HepG2 (cell line): ENCODE measurements at regions not wholly inside any gene's neighbourhood (a gene's known extent, or its start where the extent isn't known, plus 50 kb on each side); places are given as distances from the start of the nearest gene placed in this dataset.
A peak's percentile ranks its signal among the peaks of the same experiment; 100 is the strongest.

ENCODE experiments used
- ASH2L ChIP-seq: fragments of 300-600, 200-600 bp; sonication (generic); IDR thresholded peaks from 2 replicates; pipeline ENCODE4 v1.7.0; 2017; ENCODE audit warnings: low read depth, mild to moderate bottlenecking, moderate library complexity, mixed read lengths, low read length; ENCODE audit not compliant: insufficient read length
- CHD2 ChIP-seq: IDR thresholded peaks from 2 replicates; pipeline ENCODE4 v1.6.1; 2011; ENCODE audit warnings: low read depth, low read length, improper control_type of control experiment
- GABPB1 ChIP-seq: IDR thresholded peaks from 2 replicates; pipeline ENCODE4 v1.6.1; 2016; ENCODE audit warnings: mild to moderate bottlenecking, missing genetic modification reagents, moderate library complexity, missing compliant biosample characterization
- ISL2 ChIP-seq: sonication (generic); formaldehyde crosslinking; IDR thresholded peaks from 2 replicates; pipeline ENCODE4 v1.5.0; 2020; ENCODE audit warnings: missing genetic modification reagents
- KDM2A ChIP-seq: sonication (generic); formaldehyde crosslinking; IDR thresholded peaks from 2 replicates; pipeline ENCODE4 v1.4.0; 2020; ENCODE audit warnings: low read depth, missing genetic modification reagents, borderline replicate concordance
- MED1 ChIP-seq: sonication (generic); formaldehyde crosslinking; IDR thresholded peaks from 2 replicates; pipeline ENCODE4 v1.4.0; 2020; ENCODE audit warnings: missing genetic modification reagents
- PCBP2 ChIP-seq: fragments of 200-400 bp; formaldehyde crosslinking; optimal IDR thresholded peaks from 2 replicates; pipeline ENCODE3; 2018; ENCODE audit warnings: low read length, low read depth; ENCODE audit not compliant: poor library complexity, severe bottlenecking
- POGZ ChIP-seq: sonication (generic); formaldehyde crosslinking; IDR thresholded peaks from 2 replicates; pipeline ENCODE4 v1.4.0; 2020; ENCODE audit warnings: mild to moderate bottlenecking, missing genetic modification reagents
- POLR2AphosphoS5 ChIP-seq: IDR thresholded peaks from 2 replicates; pipeline ENCODE4 v1.6.1; 2012; ENCODE audit warnings: low read depth, low read length
- RFXAP ChIP-seq: sonication (generic); formaldehyde crosslinking; IDR thresholded peaks from 2 replicates; pipeline ENCODE4 v1.4.0; 2020; ENCODE audit warnings: missing genetic modification reagents, borderline replicate concordance
- SALL1 ChIP-seq: sonication (generic); formaldehyde crosslinking; IDR thresholded peaks from 2 replicates; pipeline ENCODE4 v1.8.0; 2022; ENCODE audit warnings: mild to moderate bottlenecking, missing genetic modification reagents
- SNRNP70 ChIP-seq: fragments of 200-400 bp; formaldehyde crosslinking; IDR thresholded peaks from 2 replicates; pipeline ENCODE4 v1.6.1; 2017; ENCODE audit warnings: mild to moderate bottlenecking, low read depth, low read length, moderate library complexity
- TARDBP ChIP-seq: sonication (generic); formaldehyde crosslinking; IDR thresholded peaks from 2 replicates; pipeline ENCODE4 v1.8.0; 2022; ENCODE audit warnings: mild to moderate bottlenecking, missing genetic modification reagents
- ZNF446 ChIP-seq: sonication (generic); formaldehyde crosslinking; IDR thresholded peaks from 2 replicates; pipeline ENCODE4 v1.5.0; 2020; ENCODE audit warnings: mild to moderate bottlenecking, missing genetic modification reagents
- ZNF468 ChIP-seq: sonication (generic); formaldehyde crosslinking; IDR thresholded peaks from 2 replicates; pipeline ENCODE4 v1.8.0; 2022; ENCODE audit warnings: mild to moderate bottlenecking, moderate library complexity, missing genetic modification reagents
- TF ChIP-seq, protein P1 (sequence below): IDR thresholded peaks from 2 replicates; pipeline ENCODE4 v1.6.1; 2018; ENCODE audit warnings: missing genetic modification reagents
- TF ChIP-seq, protein P2 (sequence below), 2 experiments: IDR thresholded peaks; 2 replicates each; pipeline ENCODE4 v1.6.1; 2011 to 2012; ENCODE audit warnings: low read length in 2 of 2, borderline replicate concordance in 1 of 2, low read depth in 1 of 2, mild to moderate bottlenecking in 1 of 2, moderate library complexity in 1 of 2
- TF ChIP-seq, protein P3 (sequence below): sonication (generic); formaldehyde crosslinking; IDR thresholded peaks from 2 replicates; pipeline ENCODE4 v1.5.1; 2020; ENCODE audit warnings: mild to moderate bottlenecking, missing genetic modification reagents
- TF ChIP-seq, protein P4 (sequence below): sonication (generic); formaldehyde crosslinking; conservative IDR thresholded peaks from 2 replicates; pipeline ENCODE4 v1.8.1; 2023; ENCODE audit warnings: missing genetic modification reagents

DNA sequence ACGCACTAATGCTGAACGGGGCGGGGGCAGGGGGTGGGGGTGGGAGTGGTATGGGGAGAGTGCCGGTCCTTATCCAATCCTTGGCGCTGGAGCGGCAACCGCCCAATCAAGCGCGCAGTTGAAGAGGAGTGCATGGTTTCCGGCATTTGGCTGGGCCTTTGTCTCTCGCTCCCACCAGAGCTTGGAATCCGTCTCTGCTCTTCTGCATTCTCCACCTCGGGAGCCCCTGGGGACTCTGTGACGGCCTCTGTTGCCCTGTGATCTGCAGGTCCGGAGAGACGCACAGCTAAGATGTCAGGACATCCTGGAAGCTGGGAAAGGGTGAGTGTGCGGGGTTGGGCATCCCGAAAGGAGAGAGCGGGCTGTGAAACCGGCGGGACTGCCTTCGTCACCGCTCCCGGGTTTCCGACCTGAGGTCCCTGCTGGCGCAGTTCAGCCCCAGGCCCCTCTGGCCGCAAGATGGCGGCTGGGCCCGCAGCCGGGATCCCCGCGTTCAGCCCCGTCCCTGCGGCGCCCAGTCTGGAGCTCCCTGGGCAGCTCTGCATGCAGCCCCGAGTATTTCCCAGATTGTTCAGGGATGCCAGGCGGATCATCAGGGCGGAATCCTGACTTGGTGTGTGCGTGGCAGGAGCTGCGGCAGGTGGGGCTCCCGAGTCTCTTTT is 53.6 kb upstream of the ZNF254 start (continued):
- TF ChIP-seq PCBP2 (no peak), CHD2 (peak; percentile 24; the same call in 1 of the 2 replicates), ISL2 (CRISPR knock-in tag) (peak; percentile 49; the same call in 1 of the 2 replicates), GABPB1 (peak; percentile 73), ZNF468 (peak; percentile 79; the same call in 1 of the 2 replicates), TARDBP (CRISPR knock-in tag) (peak; percentile 27; the same call in 1 of the 2 replicates), ZNF446 (CRISPR knock-in tag) (peak; percentile 20; the same call in 1 of the 2 replicates), RFXAP (peak; percentile 46; the same call in 1 of the 2 replicates), SALL1 (CRISPR knock-in tag) (peak; percentile 21; the same call in 1 of the 2 replicates), POGZ (CRISPR knock-in tag) (peak; percentile 58; the same call in 1 of the 2 replicates), POLR2AphosphoS5 (peak; percentile 95), MED1 (CRISPR knock-in tag) (no peak; the same call in 1 of the 2 replicates), KDM2A (CRISPR knock-in tag) (peak; percentile 58; the same call in 1 of the 2 replicates), SNRNP70 (no peak), ASH2L (peak; percentile 77)
- TF ChIP-seq, protein P1, sequence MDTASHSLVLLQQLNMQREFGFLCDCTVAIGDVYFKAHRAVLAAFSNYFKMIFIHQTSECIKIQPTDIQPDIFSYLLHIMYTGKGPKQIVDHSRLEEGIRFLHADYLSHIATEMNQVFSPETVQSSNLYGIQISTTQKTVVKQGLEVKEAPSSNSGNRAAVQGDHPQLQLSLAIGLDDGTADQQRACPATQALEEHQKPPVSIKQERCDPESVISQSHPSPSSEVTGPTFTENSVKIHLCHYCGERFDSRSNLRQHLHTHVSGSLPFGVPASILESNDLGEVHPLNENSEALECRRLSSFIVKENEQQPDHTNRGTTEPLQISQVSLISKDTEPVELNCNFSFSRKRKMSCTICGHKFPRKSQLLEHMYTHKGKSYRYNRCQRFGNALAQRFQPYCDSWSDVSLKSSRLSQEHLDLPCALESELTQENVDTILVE (CRISPR knock-in tag), result peak; percentile 20; the same call in 1 of the 2 replicates
- TF ChIP-seq, protein P2, sequence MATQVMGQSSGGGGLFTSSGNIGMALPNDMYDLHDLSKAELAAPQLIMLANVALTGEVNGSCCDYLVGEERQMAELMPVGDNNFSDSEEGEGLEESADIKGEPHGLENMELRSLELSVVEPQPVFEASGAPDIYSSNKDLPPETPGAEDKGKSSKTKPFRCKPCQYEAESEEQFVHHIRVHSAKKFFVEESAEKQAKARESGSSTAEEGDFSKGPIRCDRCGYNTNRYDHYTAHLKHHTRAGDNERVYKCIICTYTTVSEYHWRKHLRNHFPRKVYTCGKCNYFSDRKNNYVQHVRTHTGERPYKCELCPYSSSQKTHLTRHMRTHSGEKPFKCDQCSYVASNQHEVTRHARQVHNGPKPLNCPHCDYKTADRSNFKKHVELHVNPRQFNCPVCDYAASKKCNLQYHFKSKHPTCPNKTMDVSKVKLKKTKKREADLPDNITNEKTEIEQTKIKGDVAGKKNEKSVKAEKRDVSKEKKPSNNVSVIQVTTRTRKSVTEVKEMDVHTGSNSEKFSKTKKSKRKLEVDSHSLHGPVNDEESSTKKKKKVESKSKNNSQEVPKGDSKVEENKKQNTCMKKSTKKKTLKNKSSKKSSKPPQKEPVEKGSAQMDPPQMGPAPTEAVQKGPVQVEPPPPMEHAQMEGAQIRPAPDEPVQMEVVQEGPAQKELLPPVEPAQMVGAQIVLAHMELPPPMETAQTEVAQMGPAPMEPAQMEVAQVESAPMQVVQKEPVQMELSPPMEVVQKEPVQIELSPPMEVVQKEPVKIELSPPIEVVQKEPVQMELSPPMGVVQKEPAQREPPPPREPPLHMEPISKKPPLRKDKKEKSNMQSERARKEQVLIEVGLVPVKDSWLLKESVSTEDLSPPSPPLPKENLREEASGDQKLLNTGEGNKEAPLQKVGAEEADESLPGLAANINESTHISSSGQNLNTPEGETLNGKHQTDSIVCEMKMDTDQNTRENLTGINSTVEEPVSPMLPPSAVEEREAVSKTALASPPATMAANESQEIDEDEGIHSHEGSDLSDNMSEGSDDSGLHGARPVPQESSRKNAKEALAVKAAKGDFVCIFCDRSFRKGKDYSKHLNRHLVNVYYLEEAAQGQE (IDR thresholded peaks at IDR 0.05; ENCODE audit: borderline replicate concordance in 1 of 2, low read depth in 1 of 2, low read length in 2 of 2), result no peak; a peak in 1 of 4 replicates
- TF ChIP-seq, protein P3, sequence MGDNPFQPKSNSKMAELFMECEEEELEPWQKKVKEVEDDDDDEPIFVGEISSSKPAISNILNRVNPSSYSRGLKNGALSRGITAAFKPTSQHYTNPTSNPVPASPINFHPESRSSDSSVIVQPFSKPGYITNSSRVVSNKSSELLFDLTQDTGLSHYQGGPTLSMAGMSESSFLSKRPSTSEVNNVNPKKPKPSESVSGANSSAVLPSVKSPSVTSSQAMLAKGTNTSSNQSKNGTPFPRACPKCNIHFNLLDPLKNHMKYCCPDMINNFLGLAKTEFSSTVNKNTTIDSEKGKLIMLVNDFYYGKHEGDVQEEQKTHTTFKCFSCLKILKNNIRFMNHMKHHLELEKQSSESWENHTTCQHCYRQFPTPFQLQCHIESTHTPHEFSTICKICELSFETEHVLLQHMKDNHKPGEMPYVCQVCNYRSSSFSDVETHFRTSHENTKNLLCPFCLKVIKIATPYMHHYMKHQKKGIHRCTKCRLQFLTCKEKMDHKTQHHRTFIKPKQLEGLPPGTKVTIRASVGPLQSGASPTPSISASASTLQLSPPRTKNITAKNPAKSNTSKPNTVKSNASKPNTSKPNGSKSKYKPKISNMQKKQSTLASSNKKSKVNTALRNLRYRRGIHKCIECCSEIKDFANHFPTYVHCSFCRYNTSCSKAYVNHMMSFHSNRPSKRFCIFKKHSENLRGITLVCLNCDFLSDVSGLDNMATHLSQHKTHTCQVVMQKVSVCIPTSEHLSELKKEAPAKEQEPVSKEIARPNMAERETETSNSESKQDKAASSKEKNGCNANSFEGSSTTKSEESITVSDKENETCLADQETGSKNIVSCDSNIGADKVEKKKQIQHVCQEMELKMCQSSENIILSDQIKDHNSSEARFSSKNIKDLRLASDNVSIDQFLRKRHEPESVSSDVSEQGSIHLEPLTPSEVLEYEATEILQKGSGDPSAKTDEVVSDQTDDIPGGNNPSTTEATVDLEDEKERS (CRISPR knock-in tag), result peak; percentile 75; the same call in 1 of the 2 replicates
- TF ChIP-seq, protein P4, sequence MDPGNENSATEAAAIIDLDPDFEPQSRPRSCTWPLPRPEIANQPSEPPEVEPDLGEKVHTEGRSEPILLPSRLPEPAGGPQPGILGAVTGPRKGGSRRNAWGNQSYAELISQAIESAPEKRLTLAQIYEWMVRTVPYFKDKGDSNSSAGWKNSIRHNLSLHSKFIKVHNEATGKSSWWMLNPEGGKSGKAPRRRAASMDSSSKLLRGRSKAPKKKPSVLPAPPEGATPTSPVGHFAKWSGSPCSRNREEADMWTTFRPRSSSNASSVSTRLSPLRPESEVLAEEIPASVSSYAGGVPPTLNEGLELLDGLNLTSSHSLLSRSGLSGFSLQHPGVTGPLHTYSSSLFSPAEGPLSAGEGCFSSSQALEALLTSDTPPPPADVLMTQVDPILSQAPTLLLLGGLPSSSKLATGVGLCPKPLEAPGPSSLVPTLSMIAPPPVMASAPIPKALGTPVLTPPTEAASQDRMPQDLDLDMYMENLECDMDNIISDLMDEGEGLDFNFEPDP (CRISPR knock-in tag), result no peak
